Omental fat pad (tissue), 3 donors: ENCODE measurements at regions not wholly inside any gene's neighbourhood (a gene's known extent, or its start where the extent isn't known, plus 50 kb on each side); places are given as distances from the start of the nearest gene placed in this dataset.
"Not testable (repeated sequence)": the region's sequence is repeated elsewhere in the genome, so short reads cannot be mapped to it uniquely, and the experiment has no call there.

Experiments
- ATAC-seq: fragments of 150-250 bp; one replicate; pipeline ENCODE4 v1.9.1; 2016; ENCODE audit warnings: mild to moderate bottlenecking, moderate library complexity; ENCODE audit not compliant: low FRiP score
- DNase-seq: peaks from one replicate; pipeline ENCODE4 v3.0.0-alpha.2; 2019; ENCODE audit warnings: low spot score
- CTCF ChIP-seq, 3 donors: fragments of 450-650 bp; IDR thresholded peaks; one replicate each; pipeline ENCODE4 v1.5.1; 2016 to 2017; ENCODE audit warnings: antibody characterized with exemption in 3 of 3, mild to moderate bottlenecking in 3 of 3, moderate library complexity in 2 of 3

- no peak for TF ChIP-seq CTCF (IDR thresholded peaks at IDR 0.05)
- DNase-seq (no peak), ATAC-seq (no peak)
These were observed 430.4 kb upstream of the NUDT12 start for GRCh38 chr5:103993031-103993430.

DNA sequence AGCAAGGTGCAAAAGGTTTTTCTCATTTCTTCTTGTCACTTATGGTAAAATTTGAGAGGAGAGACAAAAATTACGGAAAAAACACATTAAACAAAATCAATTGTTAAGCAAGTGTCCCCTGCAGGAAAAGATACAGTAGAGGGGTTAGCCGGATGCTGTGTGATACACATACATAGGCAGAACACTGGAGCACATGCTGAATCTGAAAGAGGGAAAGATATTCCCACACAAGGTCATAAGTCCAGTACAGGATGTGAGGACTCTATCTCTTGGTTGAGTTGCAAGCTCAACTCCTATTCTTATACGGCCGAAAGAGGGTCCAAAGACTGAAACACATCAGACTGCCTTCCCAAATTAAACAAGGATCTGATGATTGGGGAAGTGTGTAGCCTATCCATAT is 427.5 kb upstream of the NUDT12 start:
- DNase-seq (no peak), ATAC-seq (no peak)
- TF ChIP-seq CTCF (IDR thresholded peaks at IDR 0.05), result no peak

DNA sequence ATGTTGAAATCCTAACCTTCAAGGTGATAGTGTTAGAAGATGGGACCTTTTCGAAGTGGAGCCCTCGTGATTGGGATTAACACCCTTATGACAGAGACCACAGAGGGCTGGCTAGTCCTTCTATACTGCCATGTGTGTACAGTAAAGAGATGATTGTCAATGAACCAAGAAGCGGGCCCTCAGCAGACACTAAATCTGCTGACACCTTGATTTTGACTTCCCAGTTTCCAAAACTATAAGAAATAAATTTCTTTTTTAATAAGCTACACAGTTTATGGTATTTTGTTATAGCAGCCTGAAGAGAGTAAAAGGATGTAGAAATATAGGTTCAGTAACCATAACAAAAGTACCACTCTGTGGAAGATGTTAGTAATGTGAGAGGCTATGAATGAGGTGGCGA is 419.0 kb upstream of the NUDT12 start:
- TF ChIP-seq CTCF (IDR thresholded peaks at IDR 0.05), result no peak
- DNase-seq (no peak), ATAC-seq (no peak)

GRCh38 chr5:103973669-103974068 is 411.1 kb upstream of the NUDT12 start:
- ATAC-seq, result no peak
- DNase-seq, result no peak
- no peak for TF ChIP-seq CTCF (IDR thresholded peaks at IDR 0.05)

- ATAC-seq, DNase-seq: not testable (repeated sequence)
These were observed 403.7 kb upstream of the NUDT12 start for GRCh38 chr5:103966295-103966694.

- DNase-seq (no peak), ATAC-seq (no peak)
- TF ChIP-seq CTCF (IDR thresholded peaks at IDR 0.05), result no peak
These were observed 399.4 kb upstream of the NUDT12 start for GRCh38 chr5:103962023-103962422.

DNA sequence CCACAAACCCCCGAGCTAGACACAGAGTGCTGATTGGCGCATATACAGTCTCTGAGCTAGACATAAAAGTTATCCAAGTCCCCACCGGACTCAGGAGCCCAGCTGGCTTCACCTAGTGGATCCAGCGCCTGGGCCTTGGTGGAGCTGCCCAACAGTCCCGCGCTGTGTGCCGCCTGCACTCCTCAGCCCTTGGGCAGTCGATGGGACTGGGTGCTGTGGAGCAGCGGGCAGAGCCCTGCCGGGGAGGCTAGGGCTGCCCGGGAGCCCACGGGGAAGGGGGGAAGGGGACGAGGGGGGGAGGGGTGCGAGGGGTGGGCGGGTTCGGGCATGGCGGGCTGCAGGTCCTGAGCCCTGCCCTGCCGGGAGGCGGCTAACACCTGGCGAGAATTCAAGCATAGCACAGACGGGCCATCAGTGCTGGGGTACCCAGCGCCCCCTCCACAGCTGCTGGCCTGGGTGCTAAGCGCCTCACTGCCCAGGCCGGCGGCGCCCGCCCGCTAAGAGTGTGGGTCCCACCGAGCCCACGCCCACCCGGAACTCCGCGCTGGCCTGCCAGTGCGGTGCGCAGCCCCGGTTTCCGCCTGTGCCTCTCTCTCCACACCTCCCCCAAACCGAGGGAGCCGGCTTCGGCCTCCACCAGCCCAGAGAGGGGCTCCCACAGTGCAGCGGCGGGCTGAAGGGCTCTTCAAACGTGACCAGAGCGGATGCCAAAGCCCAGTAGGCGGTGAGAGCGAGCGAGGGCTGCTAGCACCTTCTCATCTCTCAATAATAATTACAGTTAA is 391.2 kb upstream of the NUDT12 start:
- no peak for DNase-seq
- no peak for TF ChIP-seq CTCF (IDR thresholded peaks at IDR 0.05)
- ATAC-seq, result no peak
